Astrocyte (in vitro differentiated cells and primary cell): ENCODE measurements at regions not wholly inside any gene's neighbourhood (a gene's known extent, or its start where the extent isn't known, plus 50 kb on each side); places are given as distances from the start of the nearest gene placed in this dataset.

ENCODE experiments used
- DNase-seq: peaks from one replicate; pipeline ENCODE4 v3.0.0-alpha.2; 2010; ENCODE audit warnings: low read depth
- FAIRE-seq: peaks from 2 replicates; lab custom pipeline; 2011; peaks lifted over from hg19 to GRCh38; lab: Jason Lieb, UNC
- H2AFZ ChIP-seq: 2 replicates; pipeline ENCODE4 v1.6.0; 2012; ENCODE audit warnings: low read depth, low read length, inconsistent platforms
- H3K27ac ChIP-seq: 2 replicates; pipeline ENCODE4 v1.5.1; 2011; ENCODE audit warnings: low read depth, low read length, inconsistent platforms
- H3K27me3 ChIP-seq: 2 replicates; pipeline ENCODE4 v1.6.0; 2011; ENCODE audit warnings: low read length, inconsistent platforms; ENCODE audit not compliant: insufficient read depth
- H3K36me3 ChIP-seq: 2 replicates; pipeline ENCODE4 v1.5.1; 2011; ENCODE audit warnings: low read length, inconsistent platforms; ENCODE audit not compliant: insufficient read depth
- H3K4me1 ChIP-seq: 2 replicates; pipeline ENCODE4 v1.5.1; 2011; ENCODE audit warnings: low read length, inconsistent platforms; ENCODE audit not compliant: insufficient read depth
- H3K4me2 ChIP-seq: 2 replicates; pipeline ENCODE4 v1.6.0; 2012; ENCODE audit warnings: low read length, inconsistent platforms
- H3K4me3 ChIP-seq: 2 replicates; pipeline ENCODE4 v1.5.1; 2011; ENCODE audit warnings: low read depth, mild to moderate bottlenecking, low read length, inconsistent platforms; ENCODE audit not compliant: insufficient read depth
- H3K79me2 ChIP-seq: 2 replicates; pipeline ENCODE4 v1.6.0; 2012; ENCODE audit warnings: mild to moderate bottlenecking, low read length, inconsistent platforms; ENCODE audit not compliant: insufficient read depth
- H3K9ac ChIP-seq: 2 replicates; pipeline ENCODE4 v1.6.0; 2012; ENCODE audit warnings: mild to moderate bottlenecking, low read length, inconsistent platforms
- H3K9me3 ChIP-seq: 2 replicates; pipeline ENCODE4 v1.5.1; 2012; ENCODE audit warnings: low read depth, mild to moderate bottlenecking, low read length, inconsistent platforms; ENCODE audit not compliant: insufficient read depth
- H4K20me1 ChIP-seq: 2 replicates; pipeline ENCODE4 v1.6.0; 2012; ENCODE audit warnings: low read length, inconsistent platforms; ENCODE audit not compliant: insufficient read depth
- H3K27ac Mint-ChIP-seq: one replicate; pipeline ENCODE4 v1.8.0; 2021; ENCODE audit warnings: mild to moderate bottlenecking, mixed read lengths; ENCODE audit not compliant: unreplicated experiment
- H3K27me3 Mint-ChIP-seq: one replicate; pipeline ENCODE4 v1.8.0; 2021; ENCODE audit warnings: low read depth, mixed read lengths; ENCODE audit not compliant: unreplicated experiment
- H3K36me3 Mint-ChIP-seq: one replicate; pipeline ENCODE4 v1.8.0; 2021; ENCODE audit warnings: low read depth, mixed read lengths; ENCODE audit not compliant: unreplicated experiment
- H3K4me1 Mint-ChIP-seq: one replicate; pipeline ENCODE4 v1.8.0; 2021; ENCODE audit warnings: low read depth, mixed read lengths; ENCODE audit not compliant: unreplicated experiment
- H3K4me3 Mint-ChIP-seq: one replicate; pipeline ENCODE4 v1.8.0; 2021; ENCODE audit warnings: mild to moderate bottlenecking, moderate library complexity, mixed read lengths; ENCODE audit not compliant: unreplicated experiment
- H3K9me3 Mint-ChIP-seq: one replicate; pipeline ENCODE4 v1.8.0; 2021; ENCODE audit warnings: mild to moderate bottlenecking, mixed read lengths; ENCODE audit not compliant: unreplicated experiment
- EZH2 ChIP-seq: IDR thresholded peaks from 2 replicates; pipeline ENCODE4 v1.6.1; 2012; ENCODE audit warnings: mild to moderate bottlenecking, low read length, inconsistent platforms; ENCODE audit not compliant: insufficient read depth
- TF ChIP-seq, protein P1 (sequence below): IDR thresholded peaks from 2 replicates; pipeline ENCODE4 v1.5.1; 2011; ENCODE audit warnings: low read depth, mild to moderate bottlenecking, inconsistent platforms, low read length, moderate library complexity; ENCODE audit not compliant: insufficient read depth

DNA sequence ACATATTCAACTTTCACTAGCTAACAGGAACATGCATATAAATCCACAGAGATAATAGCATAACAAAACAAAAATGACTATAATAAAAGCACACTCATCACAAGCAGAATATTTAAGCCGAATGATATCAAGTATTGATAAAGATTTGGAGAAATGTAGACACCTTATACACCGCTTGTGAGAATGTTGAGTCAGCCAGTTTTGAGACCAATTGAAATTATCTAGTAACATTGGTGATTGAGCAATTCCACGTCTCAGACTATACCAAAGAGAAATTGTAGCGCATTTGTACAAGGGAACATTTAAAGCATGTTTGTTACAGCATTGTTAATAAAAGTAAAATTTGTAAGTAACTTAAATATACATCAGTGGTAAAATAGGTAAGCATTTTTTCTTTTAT lies 402.9 kb upstream of the FIGN start:
- H3K4me3 Mint-ChIP-seq, result no peak overlapping the region
- no peak overlapping the region for H3K4me2 ChIP-seq
- H3K4me3 ChIP-seq, result no peak overlapping the region
- FAIRE-seq (no peak), DNase-seq (no peak)
- no peaks in the 10 kb centered on the region for H3K9me3 ChIP-seq
- H3K9ac ChIP-seq, result no peak overlapping the region
- no peak overlapping the region for H3K27ac Mint-ChIP-seq
- H3K9me3 Mint-ChIP-seq, result no peaks in the 10 kb centered on the region
- H3K4me1 Mint-ChIP-seq, result peaks cover 5% of the 10 kb centered on the region
- no peaks in the 10 kb centered on the region for H3K79me2 ChIP-seq
- no peaks in the 10 kb centered on the region for H3K27me3 ChIP-seq
- no peak for TF ChIP-seq EZH2
- TF ChIP-seq, protein P1, sequence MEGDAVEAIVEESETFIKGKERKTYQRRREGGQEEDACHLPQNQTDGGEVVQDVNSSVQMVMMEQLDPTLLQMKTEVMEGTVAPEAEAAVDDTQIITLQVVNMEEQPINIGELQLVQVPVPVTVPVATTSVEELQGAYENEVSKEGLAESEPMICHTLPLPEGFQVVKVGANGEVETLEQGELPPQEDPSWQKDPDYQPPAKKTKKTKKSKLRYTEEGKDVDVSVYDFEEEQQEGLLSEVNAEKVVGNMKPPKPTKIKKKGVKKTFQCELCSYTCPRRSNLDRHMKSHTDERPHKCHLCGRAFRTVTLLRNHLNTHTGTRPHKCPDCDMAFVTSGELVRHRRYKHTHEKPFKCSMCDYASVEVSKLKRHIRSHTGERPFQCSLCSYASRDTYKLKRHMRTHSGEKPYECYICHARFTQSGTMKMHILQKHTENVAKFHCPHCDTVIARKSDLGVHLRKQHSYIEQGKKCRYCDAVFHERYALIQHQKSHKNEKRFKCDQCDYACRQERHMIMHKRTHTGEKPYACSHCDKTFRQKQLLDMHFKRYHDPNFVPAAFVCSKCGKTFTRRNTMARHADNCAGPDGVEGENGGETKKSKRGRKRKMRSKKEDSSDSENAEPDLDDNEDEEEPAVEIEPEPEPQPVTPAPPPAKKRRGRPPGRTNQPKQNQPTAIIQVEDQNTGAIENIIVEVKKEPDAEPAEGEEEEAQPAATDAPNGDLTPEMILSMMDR, result no peak
- no peaks in the 10 kb centered on the region for H3K27me3 Mint-ChIP-seq
- H3K27ac ChIP-seq, result no peak overlapping the region
- H2AFZ ChIP-seq, result no peak overlapping the region
- no peaks in the 10 kb centered on the region for H3K36me3 ChIP-seq
- H3K4me1 ChIP-seq, result no peaks in the 10 kb centered on the region
- H4K20me1 ChIP-seq, result no peaks in the 10 kb centered on the region
- H3K36me3 Mint-ChIP-seq, result no peaks in the 10 kb centered on the region

DNA sequence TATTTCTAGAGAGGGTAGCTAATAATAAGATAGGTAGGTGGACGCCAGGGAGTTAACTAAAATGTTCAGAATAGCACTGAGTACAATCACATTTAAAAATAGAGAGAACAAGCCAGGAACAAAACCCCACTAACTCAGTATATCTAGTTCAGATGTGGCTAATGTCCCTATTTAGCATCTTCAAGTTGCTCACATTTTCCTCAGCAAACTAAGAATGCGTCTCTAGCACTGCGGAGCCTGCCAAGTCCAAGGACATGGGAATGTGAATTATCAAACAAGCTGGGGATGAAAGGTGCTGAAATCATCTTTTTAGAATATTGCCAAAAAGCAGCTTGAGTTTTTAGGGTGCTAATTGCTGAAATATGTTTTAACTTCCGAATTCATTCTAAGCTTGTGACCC lies 398.5 kb upstream of the FIGN start:
- Histone ChIP-seq H3K27ac (no peak overlapping the region), H3K27me3 (no peaks in the 10 kb centered on the region), H3K4me2 (no peak overlapping the region), H2AFZ (no peak overlapping the region), H4K20me1 (no peaks in the 10 kb centered on the region), H3K4me3 (no peak overlapping the region), H3K9ac (no peak overlapping the region), H3K4me1 (no peaks in the 10 kb centered on the region), H3K9me3 (no peaks in the 10 kb centered on the region), H3K36me3 (no peaks in the 10 kb centered on the region), H3K79me2 (no peaks in the 10 kb centered on the region)
- no peak for FAIRE-seq
- no peaks in the 10 kb centered on the region for H3K4me1 Mint-ChIP-seq
- no peak overlapping the region for H3K27ac Mint-ChIP-seq
- no peak for TF ChIP-seq EZH2
- TF ChIP-seq, protein P1, result no peak
- H3K4me3 Mint-ChIP-seq, result no peak overlapping the region
- DNase-seq, result no peak
- no peaks in the 10 kb centered on the region for H3K27me3 Mint-ChIP-seq
- H3K36me3 Mint-ChIP-seq, result no peaks in the 10 kb centered on the region
- H3K9me3 Mint-ChIP-seq, result no peaks in the 10 kb centered on the region

DNA sequence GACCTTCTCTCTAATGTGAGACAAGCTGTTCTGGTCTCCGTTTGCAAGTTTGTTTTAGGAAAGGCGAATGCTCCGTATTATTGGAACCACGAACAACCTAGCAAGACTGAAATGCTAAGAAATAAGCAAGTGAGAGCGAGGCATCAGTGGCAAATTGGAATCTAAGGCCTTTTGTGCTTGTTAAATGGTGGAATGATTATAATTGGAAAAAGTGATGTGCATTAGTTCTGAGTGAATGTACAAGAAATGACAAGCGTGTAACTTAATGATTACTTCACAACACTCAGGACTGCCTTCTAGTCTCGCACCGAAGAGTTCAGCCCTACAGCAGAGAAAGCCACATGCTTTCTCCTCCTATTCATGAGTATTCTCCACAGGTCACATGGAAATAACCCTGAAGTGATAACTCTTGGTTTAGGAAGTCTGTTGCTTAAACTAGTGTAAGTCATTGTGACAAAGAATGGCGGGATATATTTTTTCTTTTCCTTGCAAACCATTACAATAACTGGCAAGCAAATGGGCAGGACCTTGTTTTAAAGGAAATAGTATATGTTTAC lies 392.2 kb upstream of the FIGN start:
- Mint-ChIP-seq H3K27ac (no peak overlapping the region), H3K4me1 (no peaks in the 10 kb centered on the region), H3K36me3 (no peaks in the 10 kb centered on the region), H3K4me3 (no peak overlapping the region), H3K27me3 (no peaks in the 10 kb centered on the region), H3K9me3 (no peaks in the 10 kb centered on the region)
- Histone ChIP-seq H3K9ac (no peak overlapping the region), H3K4me3 (no peak overlapping the region), H3K36me3 (no peaks in the 10 kb centered on the region), H3K4me2 (no peak overlapping the region), H3K27me3 (no peaks in the 10 kb centered on the region), H3K79me2 (no peaks in the 10 kb centered on the region), H3K4me1 (no peaks in the 10 kb centered on the region), H3K9me3 (no peaks in the 10 kb centered on the region), H3K27ac (no peak overlapping the region), H4K20me1 (no peaks in the 10 kb centered on the region), H2AFZ (no peak overlapping the region)
- no peak for FAIRE-seq
- DNase-seq, result no peak
- TF ChIP-seq EZH2, result no peak
- TF ChIP-seq, protein P1, result no peak
